Kidney (tissue), 13 donors: ENCODE measurements at regions not wholly inside any gene's neighbourhood (a gene's known extent, or its start where the extent isn't known, plus 50 kb on each side); places are given as distances from the start of the nearest gene placed in this dataset.

Experiments used
- DNase-seq, 5 donors: peaks; one replicate each; pipeline ENCODE4 v3.0.0-alpha.2; 2013 to 2020
- FAIRE-seq: peaks from 2 replicates; lab custom pipeline; 2012; peaks lifted over from hg19 to GRCh38; lab: Jason Lieb, UNC
- H3K27ac ChIP-seq, 2 donors: one replicate each; pipeline ENCODE4 v1.7.0; 2013; ENCODE audit warnings: low read depth in 2 of 2, low read length in 2 of 2, inconsistent platforms in 1 of 2
- H3K27me3 ChIP-seq: one replicate; pipeline ENCODE4 v1.7.1; 2013; ENCODE audit warnings: low read length, inconsistent platforms; ENCODE audit not compliant: control insufficient read depth, insufficient read depth
- H3K36me3 ChIP-seq, 3 donors: one replicate each; pipeline versions ENCODE4 v1.7.0 to v1.7.1; 2013; ENCODE audit warnings: low read length in 3 of 3, control low read depth in 1 of 3, inconsistent platforms in 1 of 3; ENCODE audit not compliant: insufficient read depth in 3 of 3, control insufficient read depth in 2 of 3
- H3K4me1 ChIP-seq, 3 donors: one replicate each; pipeline versions ENCODE4 v1.7.0 to v1.7.1; 2013; ENCODE audit warnings: low read length in 3 of 3, inconsistent platforms in 1 of 3, low read depth in 1 of 3; ENCODE audit not compliant: control insufficient read depth in 2 of 3, insufficient read depth in 2 of 3
- H3K4me3 ChIP-seq, 3 donors: one replicate each; pipeline versions ENCODE4 v1.7.0 to v1.8.1; 2013; ENCODE audit warnings: low read length in 3 of 3, control low read depth in 1 of 3, inconsistent platforms in 1 of 3
- H3K9ac ChIP-seq, 3 donors: one replicate each; pipeline versions ENCODE4 v1.7.0 to v1.7.1; 2013; ENCODE audit warnings: low read length in 3 of 3, control low read depth in 1 of 3, inconsistent platforms in 1 of 3
- H3K9me3 ChIP-seq, 3 donors: one replicate each; pipeline versions ENCODE4 v1.7.0 to v1.7.1; 2013; ENCODE audit warnings: low read length in 3 of 3, control low read depth in 1 of 3, inconsistent platforms in 1 of 3; ENCODE audit not compliant: control insufficient read depth in 2 of 3, insufficient read depth in 1 of 3
- CTCF ChIP-seq: IDR thresholded peaks from 3 replicates; pipeline ENCODE4 v1.5.1; 2012; ENCODE audit warnings: mild to moderate bottlenecking, moderate library complexity, borderline replicate concordance; ENCODE audit not compliant: insufficient read depth; ENCODE audit errors: extremely low read depth
- intact Hi-C: fragments of 100-400 bp; cut with DNase I; formaldehyde crosslinking; loops from one replicate; pipeline ENCODE4 v1.11.1; 2022
- donor health status: control.
- donor health status: control.
- donor health status: control.
- donor health status: control.
- donor health status: control.
- donor health status: DM: yes; HTN: yes; CAD: no.
- donor health status: Normal renal cell carcinoma (clear cell type).

- H3K36me3 ChIP-seq = no peaks in the 10 kb centered on the region
- no peak overlapping the region for H3K27ac ChIP-seq
- no peaks in the 10 kb centered on the region for H3K27me3 ChIP-seq
- H3K9ac ChIP-seq = no peak overlapping the region
- no peaks in the 10 kb centered on the region for H3K4me1 ChIP-seq
- H3K4me3 ChIP-seq = no peak overlapping the region
- intact Hi-C loops = no loop called here
- peaks cover 0 to 2% (median 0%) of the 10 kb centered on the region in 3 donors for H3K9me3 ChIP-seq
- TF ChIP-seq CTCF = no peak
- DNase-seq = no peak
- FAIRE-seq = no peak
Measured at GRCh38 chr6:105561486-105561885, 158.6 kb upstream of the PREP start.

GRCh38 chr6:105560611-105561066, 157.8 kb upstream of the PREP start:
- no peaks in the 10 kb centered on the region for H3K36me3 ChIP-seq
- no peak overlapping the region for H3K9ac ChIP-seq
- no peaks in the 10 kb centered on the region for H3K4me1 ChIP-seq
- no peak overlapping the region for H3K27ac ChIP-seq
- TF ChIP-seq CTCF = no peak
- DNase-seq (no peak), FAIRE-seq (no peak)
- peaks cover 0 to 2% (median 0%) of the 10 kb centered on the region in 3 donors for H3K9me3 ChIP-seq
- H3K27me3 ChIP-seq = no peaks in the 10 kb centered on the region
- intact Hi-C loops = no loop called here
- H3K4me3 ChIP-seq = no peak overlapping the region

- Histone ChIP-seq H3K36me3 (no peaks in the 10 kb centered on the region), H3K9me3 (no peaks in the 10 kb centered on the region), H3K27ac (no peak overlapping the region), H3K4me1 (no peaks in the 10 kb centered on the region), H3K27me3 (no peaks in the 10 kb centered on the region), H3K4me3 (no peak overlapping the region), H3K9ac (no peak overlapping the region)
- intact Hi-C loops = no loop called here
- no peak for TF ChIP-seq CTCF
- FAIRE-seq (no peak), DNase-seq (no peak)
Measured at GRCh38 chr6:105557291-105557690, 154.4 kb upstream of the PREP start.

- no peak for FAIRE-seq
- H3K27ac ChIP-seq = no peak overlapping the region
Measured at GRCh38 chr6:105553171-105553570, 150.3 kb upstream of the PREP start.

More at GRCh38 chr6:105553171-105553570, 150.3 kb upstream of the PREP start:
- Histone ChIP-seq H3K27me3 (no peaks in the 10 kb centered on the region), H3K9ac (no peak overlapping the region), H3K9me3 (no peaks in the 10 kb centered on the region), H3K36me3 (no peaks in the 10 kb centered on the region), H3K4me1 (no peaks in the 10 kb centered on the region), H3K4me3 (no peak overlapping the region)
- no peak for TF ChIP-seq CTCF
- intact Hi-C loops = no loop called here
- no peak for DNase-seq
